ENCODE measurements at regions not wholly inside any gene's neighbourhood (a gene's known extent, or its start where the extent isn't known, plus 50 kb on each side); places are given as distances from the start of the nearest gene placed in this dataset.
A peak's percentile ranks its signal among the peaks of the same experiment; 100 is the strongest.

GRCh38 chr4:138063581-138063980 lies 178.6 kb downstream of the SLC7A11 start (continued):
- TF ChIP-seq, protein P1, sequence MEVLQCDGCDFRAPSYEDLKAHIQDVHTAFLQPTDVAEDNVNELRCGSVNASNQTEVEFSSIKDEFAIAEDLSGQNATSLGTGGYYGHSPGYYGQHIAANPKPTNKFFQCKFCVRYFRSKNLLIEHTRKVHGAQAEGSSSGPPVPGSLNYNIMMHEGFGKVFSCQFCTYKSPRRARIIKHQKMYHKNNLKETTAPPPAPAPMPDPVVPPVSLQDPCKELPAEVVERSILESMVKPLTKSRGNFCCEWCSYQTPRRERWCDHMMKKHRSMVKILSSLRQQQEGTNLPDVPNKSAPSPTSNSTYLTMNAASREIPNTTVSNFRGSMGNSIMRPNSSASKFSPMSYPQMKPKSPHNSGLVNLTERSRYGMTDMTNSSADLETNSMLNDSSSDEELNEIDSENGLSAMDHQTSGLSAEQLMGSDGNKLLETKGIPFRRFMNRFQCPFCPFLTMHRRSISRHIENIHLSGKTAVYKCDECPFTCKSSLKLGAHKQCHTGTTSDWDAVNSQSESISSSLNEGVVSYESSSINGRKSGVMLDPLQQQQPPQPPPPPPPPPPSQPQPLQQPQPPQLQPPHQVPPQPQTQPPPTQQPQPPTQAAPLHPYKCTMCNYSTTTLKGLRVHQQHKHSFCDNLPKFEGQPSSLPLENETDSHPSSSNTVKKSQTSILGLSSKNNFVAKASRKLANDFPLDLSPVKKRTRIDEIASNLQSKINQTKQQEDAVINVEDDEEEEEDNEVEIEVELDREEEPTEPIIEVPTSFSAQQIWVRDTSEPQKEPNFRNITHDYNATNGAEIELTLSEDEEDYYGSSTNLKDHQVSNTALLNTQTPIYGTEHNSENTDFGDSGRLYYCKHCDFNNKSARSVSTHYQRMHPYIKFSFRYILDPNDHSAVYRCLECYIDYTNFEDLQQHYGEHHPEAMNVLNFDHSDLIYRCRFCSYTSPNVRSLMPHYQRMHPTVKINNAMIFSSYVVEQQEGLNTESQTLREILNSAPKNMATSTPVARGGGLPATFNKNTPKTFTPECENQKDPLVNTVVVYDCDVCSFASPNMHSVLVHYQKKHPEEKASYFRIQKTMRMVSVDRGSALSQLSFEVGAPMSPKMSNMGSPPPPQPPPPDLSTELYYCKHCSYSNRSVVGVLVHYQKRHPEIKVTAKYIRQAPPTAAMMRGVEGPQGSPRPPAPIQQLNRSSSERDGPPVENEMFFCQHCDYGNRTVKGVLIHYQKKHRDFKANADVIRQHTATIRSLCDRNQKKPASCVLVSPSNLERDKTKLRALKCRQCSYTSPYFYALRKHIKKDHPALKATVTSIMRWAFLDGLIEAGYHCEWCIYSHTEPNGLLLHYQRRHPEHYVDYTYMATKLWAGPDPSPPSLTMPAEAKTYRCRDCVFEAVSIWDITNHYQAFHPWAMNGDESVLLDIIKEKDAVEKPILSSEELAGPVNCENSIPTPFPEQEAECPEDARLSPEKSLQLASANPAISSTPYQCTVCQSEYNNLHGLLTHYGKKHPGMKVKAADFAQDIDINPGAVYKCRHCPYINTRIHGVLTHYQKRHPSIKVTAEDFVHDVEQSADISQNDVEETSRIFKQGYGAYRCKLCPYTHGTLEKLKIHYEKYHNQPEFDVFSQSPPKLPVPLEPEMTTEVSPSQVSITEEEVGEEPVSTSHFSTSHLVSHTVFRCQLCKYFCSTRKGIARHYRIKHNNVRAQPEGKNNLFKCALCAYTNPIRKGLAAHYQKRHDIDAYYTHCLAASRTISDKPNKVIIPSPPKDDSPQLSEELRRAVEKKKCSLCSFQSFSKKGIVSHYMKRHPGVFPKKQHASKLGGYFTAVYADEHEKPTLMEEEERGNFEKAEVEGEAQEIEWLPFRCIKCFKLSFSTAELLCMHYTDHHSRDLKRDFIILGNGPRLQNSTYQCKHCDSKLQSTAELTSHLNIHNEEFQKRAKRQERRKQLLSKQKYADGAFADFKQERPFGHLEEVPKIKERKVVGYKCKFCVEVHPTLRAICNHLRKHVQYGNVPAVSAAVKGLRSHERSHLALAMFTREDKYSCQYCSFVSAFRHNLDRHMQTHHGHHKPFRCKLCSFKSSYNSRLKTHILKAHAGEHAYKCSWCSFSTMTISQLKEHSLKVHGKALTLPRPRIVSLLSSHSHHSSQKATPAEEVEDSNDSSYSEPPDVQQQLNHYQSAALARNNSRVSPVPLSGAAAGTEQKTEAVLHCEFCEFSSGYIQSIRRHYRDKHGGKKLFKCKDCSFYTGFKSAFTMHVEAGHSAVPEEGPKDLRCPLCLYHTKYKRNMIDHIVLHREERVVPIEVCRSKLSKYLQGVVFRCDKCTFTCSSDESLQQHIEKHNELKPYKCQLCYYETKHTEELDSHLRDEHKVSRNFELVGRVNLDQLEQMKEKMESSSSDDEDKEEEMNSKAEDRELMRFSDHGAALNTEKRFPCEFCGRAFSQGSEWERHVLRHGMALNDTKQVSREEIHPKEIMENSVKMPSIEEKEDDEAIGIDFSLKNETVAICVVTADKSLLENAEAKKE (CRISPR knock-in tag; IDR thresholded peaks at IDR 0.05): no peak

GRCh38 chr4:138062929-138063328 lies 179.2 kb downstream of the SLC7A11 start:
- Histone ChIP-seq H2AFZ (peak overlapping the region; percentile 35; the same call in 1 of the 2 replicates), H3K4me1 (ENCODE audit: insufficient read depth) (no peaks in the 10 kb centered on the region), H3K36me3 (ENCODE audit: insufficient read depth) (no peaks in the 10 kb centered on the region), H3F3A (replicated peaks; ENCODE audit: low read depth) (no peaks in the 10 kb centered on the region), H3K79me2 (replicated peaks; ENCODE audit: insufficient read depth) (no peaks in the 10 kb centered on the region), H3K9me2 (ENCODE audit: insufficient read depth) (peaks cover 8% of the 10 kb centered on the region), H4K20me1 (replicated peaks; ENCODE audit: insufficient read depth) (no peaks in the 10 kb centered on the region), H3K27me3 (ENCODE audit: insufficient read depth) (no peaks in the 10 kb centered on the region), H3K27ac (ENCODE audit: low read depth) (no peak overlapping the region), H3K4me3 (no peak overlapping the region), H3K4me2 (no peak overlapping the region)
- Mint-ChIP-seq H3K36me3 (ENCODE audit: low read depth) (no peaks in the 10 kb centered on the region), H3K27me3 (ENCODE audit: insufficient read depth, low read depth, poor library complexity) (peaks cover 2% of the 10 kb centered on the region), H3K4me3 (no peak overlapping the region), H3K4me1 (peaks cover 3% of the 10 kb centered on the region; the same call in 1 of the 3 replicates), H3K27ac (no peak overlapping the region), H3K9me3 (peaks cover 10% of the 10 kb centered on the region)
- peak; percentile 53 to 64 for TF ChIP-seq CTCF (conservative IDR thresholded peaks at IDR 0.05; ENCODE audit: low read depth in 2 of 2)
- TF ChIP-seq STAT1 (IDR thresholded peaks at IDR 0.05; ENCODE audit: unreplicated experiment): no peak
- DNase-seq (ENCODE audit: low spot score) (peak; percentile 60), ATAC-seq (peak; percentile 83)
